Aorta (tissue), 5 donors: ENCODE measurements at regions not wholly inside any gene's neighbourhood (a gene's known extent, or its start where the extent isn't known, plus 50 kb on each side); places are given as distances from the start of the nearest gene placed in this dataset.

Source experiments
- ATAC-seq: fragments of 200-7000 bp; cut with Tn5 transposase; one replicate; pipeline ENCODE4 v1.9.1; 2022; ENCODE audit warnings: moderate library complexity; ENCODE audit not compliant: low FRiP score
- DNase-seq, 2 donors: peaks; one replicate each; pipeline ENCODE4 v3.0.0-alpha.2; 2020
- H3K27ac ChIP-seq, 2 donors: one replicate each; pipeline ENCODE4 v1.5.1; 2013; ENCODE audit warnings: low read length in 2 of 2, mild to moderate bottlenecking in 2 of 2, moderate library complexity in 2 of 2, control low read depth in 1 of 2, inconsistent platforms in 1 of 2, low read depth in 1 of 2
- H3K27me3 ChIP-seq, 2 donors: one replicate each; pipeline ENCODE4 v1.6.1; 2013; ENCODE audit warnings: control low read depth in 1 of 2, low read length in 1 of 2, mild to moderate bottlenecking in 1 of 2, moderate library complexity in 1 of 2; ENCODE audit not compliant: insufficient read depth in 2 of 2, control insufficient read depth in 1 of 2
- H3K36me3 ChIP-seq, 2 donors: one replicate each; pipeline ENCODE4 v1.6.1; 2013; ENCODE audit warnings: control low read depth in 1 of 2, low read length in 1 of 2, mild to moderate bottlenecking in 1 of 2; ENCODE audit not compliant: insufficient read depth in 2 of 2, control insufficient read depth in 1 of 2
- H3K4me1 ChIP-seq, 2 donors: one replicate each; pipeline ENCODE4 v1.6.1; 2013; ENCODE audit warnings: low read length in 2 of 2, control low read depth in 1 of 2, mild to moderate bottlenecking in 1 of 2, moderate library complexity in 1 of 2; ENCODE audit not compliant: insufficient read depth in 2 of 2, control insufficient read depth in 1 of 2
- H3K4me3 ChIP-seq, 2 donors: one replicate each; pipeline ENCODE4 v1.5.1; 2013; ENCODE audit warnings: low read length in 2 of 2, control low read depth in 1 of 2, mild to moderate bottlenecking in 1 of 2
- H3K9me3 ChIP-seq: one replicate; pipeline ENCODE4 v1.6.1; 2013; ENCODE audit warnings: mild to moderate bottlenecking, low read length; ENCODE audit not compliant: control insufficient read depth
- WGBS, 2 donors: extraction: QIAGEN DNeasy Blood & Tissue Kit; methylation state at CpG; one replicate each; pipeline ENCODE4 v1.1.7; 2013; 5-methylcytosine and 5-hydroxymethylcytosine counted together
- intact Hi-C, 2 donors: fragments of 100-400 bp; cut with DNase I; formaldehyde crosslinking; loops; one replicate each; pipeline versions ENCODE4 v1.14.2 to v1.15.0; 2022
- donor health status: healthy with polysubstance abuse.
- donor health status: Bipolar disorder and iron deficiency.
- donor health status: DM: no; HTN: no; CAD: no.
- donor health status: DM: no; HTN: no; CAD: no.
- donor health status: DM: yes; HTN: yes; CAD: no.

DNA sequence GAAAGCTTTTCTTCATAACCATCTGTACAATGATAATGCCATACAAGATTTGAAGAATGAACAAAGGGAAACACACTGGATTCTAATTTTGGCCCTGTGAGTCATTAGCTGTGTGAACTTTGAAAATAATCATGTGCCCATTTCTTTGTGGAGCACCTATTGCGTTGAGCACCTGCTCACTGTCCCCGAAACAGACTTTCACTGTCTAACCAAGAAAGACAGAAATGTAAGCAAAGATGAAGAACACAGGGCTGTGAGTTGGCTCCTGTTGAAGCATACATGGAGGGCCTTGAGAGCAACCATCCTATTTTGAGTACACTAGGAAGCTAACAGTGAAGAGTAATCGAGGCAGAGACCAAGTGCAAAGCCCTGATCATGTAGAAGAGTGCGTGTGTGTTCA, 118.4 kb upstream of the SLC25A13 start:
- Histone ChIP-seq H3K27ac (no peak overlapping the region), H3K36me3 (no peaks in the 10 kb centered on the region), H3K9me3 (no peaks in the 10 kb centered on the region), H3K4me3 (no peak overlapping the region), H3K27me3 (no peaks in the 10 kb centered on the region), H3K4me1 (no peaks in the 10 kb centered on the region)
- WGBS, 2 donors, result 88 to 94% methylated on average over 4 of the region's 4 CpGs
- intact Hi-C loops, result no loop called here
- ATAC-seq, result no peak
- no peak for DNase-seq

DNA sequence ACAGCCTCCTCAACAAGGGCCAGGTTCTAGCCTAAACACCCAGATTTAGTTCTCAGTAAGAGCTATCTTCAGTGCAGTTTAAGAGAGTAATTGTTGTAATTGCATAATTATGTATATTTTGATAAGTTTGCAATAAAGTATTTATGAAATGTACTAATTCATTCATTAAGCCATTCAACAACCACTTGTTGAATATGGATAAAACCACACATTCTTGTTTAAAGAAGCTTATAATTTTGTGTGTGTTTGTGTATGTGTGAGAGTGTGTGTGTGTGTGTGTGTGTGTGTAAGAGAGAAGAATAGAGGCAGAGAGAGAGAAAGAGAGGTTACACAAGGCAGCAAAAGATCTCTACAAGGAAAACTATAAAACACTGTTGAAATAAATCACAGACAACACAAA, 115.0 kb upstream of the SLC25A13 start:
- no peaks in the 10 kb centered on the region for H3K27me3 ChIP-seq
- no peaks in the 10 kb centered on the region for H3K4me1 ChIP-seq
- no peaks in the 10 kb centered on the region for H3K36me3 ChIP-seq
- intact Hi-C loops, result no loop called here
- no peak for DNase-seq
- no peak overlapping the region for H3K4me3 ChIP-seq
- H3K9me3 ChIP-seq, result no peaks in the 10 kb centered on the region
- no peak for ATAC-seq
- no peak overlapping the region for H3K27ac ChIP-seq

- peaks cover 0 to 3% of the 10 kb centered on the region in 2 donors for H3K4me1 ChIP-seq
- ATAC-seq, result no peak
- H3K27me3 ChIP-seq, result no peaks in the 10 kb centered on the region
- no peaks in the 10 kb centered on the region for H3K36me3 ChIP-seq
- WGBS, 2 donors, result 73 to 79% methylated on average over 3 of the region's 3 CpGs
- DNase-seq, result no peak
- H3K27ac ChIP-seq, result no peak overlapping the region
- H3K9me3 ChIP-seq, result no peaks in the 10 kb centered on the region
- no peak overlapping the region for H3K4me3 ChIP-seq
- intact Hi-C loops, result no loop called here
These were observed 108.5 kb upstream of the SLC25A13 start for GRCh38 chr7:96430356-96430755.

- Histone ChIP-seq H3K27me3 (no peaks in the 10 kb centered on the region), H3K4me3 (no peak overlapping the region), H3K9me3 (no peaks in the 10 kb centered on the region), H3K4me1 (peaks cover 0 to 3% of the 10 kb centered on the region in 2 donors), H3K36me3 (no peaks in the 10 kb centered on the region), H3K27ac (no peak overlapping the region)
- intact Hi-C loops, result no loop called here
- DNase-seq, result no peak
- no peak for ATAC-seq
- WGBS, 2 donors, result 87 to 90% methylated on average over 4 of the region's 4 CpGs
These were observed 105.2 kb upstream of the SLC25A13 start for GRCh38 chr7:96427143-96427542.

DNA sequence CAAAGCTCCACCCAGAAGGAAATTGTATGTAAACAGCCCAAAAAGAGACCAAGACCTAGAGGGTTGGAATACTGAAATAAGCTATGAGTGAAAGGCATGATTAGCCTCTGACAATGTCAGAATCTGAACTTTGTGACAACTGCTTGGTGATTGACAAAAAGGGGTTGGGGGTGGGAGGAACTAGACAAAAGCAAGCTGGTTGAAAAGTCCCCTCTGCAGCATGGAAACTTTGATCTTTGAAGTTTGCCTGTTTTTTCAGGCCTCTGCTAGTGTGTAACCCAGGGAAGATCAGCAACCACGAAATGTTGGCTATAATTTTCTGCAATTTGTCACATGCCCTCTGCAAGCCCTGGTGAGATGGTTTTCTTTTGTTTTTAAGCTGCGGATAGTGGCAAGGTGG, 104.8 kb upstream of the SLC25A13 start:
- no peaks in the 10 kb centered on the region for H3K9me3 ChIP-seq
- no peak overlapping the region for H3K4me3 ChIP-seq
- peaks cover 0 to 3% of the 10 kb centered on the region in 2 donors for H3K4me1 ChIP-seq
- H3K27ac ChIP-seq, result no peak overlapping the region
- H3K36me3 ChIP-seq, result no peaks in the 10 kb centered on the region
- no peaks in the 10 kb centered on the region for H3K27me3 ChIP-seq
- intact Hi-C loops, result no loop called here
- DNase-seq (no peak), ATAC-seq (no peak)
- WGBS, 2 donors, result 78 to 84% methylated on average over 2 of the region's 2 CpGs

DNA sequence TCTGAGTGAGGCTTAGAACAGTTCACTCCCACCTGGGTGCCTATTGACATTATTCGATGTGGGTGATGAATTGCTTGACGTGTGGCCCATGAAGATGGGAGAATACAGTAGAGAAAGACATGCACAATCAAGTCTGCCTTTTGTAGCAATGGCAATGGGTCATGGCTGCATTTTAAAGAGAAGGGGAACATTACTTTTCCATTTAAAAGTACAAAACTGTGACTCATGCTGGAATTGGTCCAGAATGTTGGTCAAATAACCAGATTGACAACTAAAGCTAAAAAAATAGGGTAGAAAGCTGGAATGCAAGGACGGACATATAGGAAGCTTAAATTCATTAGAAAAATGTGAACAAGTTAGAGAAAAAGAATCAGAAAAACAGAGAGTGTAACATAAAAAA, 104.1 kb upstream of the SLC25A13 start:
- Histone ChIP-seq H3K9me3 (no peaks in the 10 kb centered on the region), H3K27ac (no peak overlapping the region), H3K4me3 (no peak overlapping the region), H3K36me3 (no peaks in the 10 kb centered on the region), H3K4me1 (peaks cover 0 to 3% of the 10 kb centered on the region in 2 donors), H3K27me3 (no peaks in the 10 kb centered on the region)
- intact Hi-C loops, result no loop called here
- DNase-seq (no peak), ATAC-seq (no peak)
- WGBS, 2 donors, result 61 to 66% methylated on average over 3 of the region's 3 CpGs

DNA sequence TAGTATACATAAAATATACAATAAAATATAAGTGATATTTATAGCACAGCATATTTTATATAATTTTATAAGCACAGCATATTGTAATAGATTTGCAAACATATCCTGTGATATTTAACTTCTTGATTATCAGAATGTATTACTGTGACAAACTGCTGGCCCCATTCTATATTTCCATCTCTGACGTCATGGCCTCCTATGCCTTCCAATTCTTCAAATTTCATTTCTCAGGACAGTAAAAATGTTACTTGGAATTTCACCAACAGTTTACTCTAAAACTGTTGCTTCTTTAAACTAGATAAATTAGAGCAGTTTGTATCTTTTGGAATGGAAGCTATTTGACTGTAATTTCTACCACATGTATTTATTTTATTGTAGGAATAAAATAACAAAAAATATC, 102.5 kb upstream of the SLC25A13 start:
- H3K27ac ChIP-seq, result no peak overlapping the region
- ATAC-seq (no peak), DNase-seq (no peak)
- no peaks in the 10 kb centered on the region for H3K9me3 ChIP-seq
- H3K36me3 ChIP-seq, result no peaks in the 10 kb centered on the region
- intact Hi-C loops, result no loop called here
- H3K4me1 ChIP-seq, result peaks cover 0 to 3% of the 10 kb centered on the region in 2 donors
- 53 to 56% methylated on average over 1 of the region's 1 CpG for WGBS, 2 donors
- no peaks in the 10 kb centered on the region for H3K27me3 ChIP-seq
- no peak overlapping the region for H3K4me3 ChIP-seq

- Histone ChIP-seq H3K4me3 (no peak overlapping the region), H3K9me3 (no peaks in the 10 kb centered on the region), H3K4me1 (peaks cover 0 to 3% of the 10 kb centered on the region in 2 donors), H3K27me3 (no peaks in the 10 kb centered on the region), H3K36me3 (no peaks in the 10 kb centered on the region), H3K27ac (no peak overlapping the region)
- intact Hi-C loops, result no loop called here
- DNase-seq (no peak), ATAC-seq (no peak)
- WGBS, 2 donors, result 35 to 37% methylated on average over 2 of the region's 2 CpGs
These were observed 100.5 kb upstream of the SLC25A13 start for GRCh38 chr7:96422388-96422787.

- 92 to 96% methylated on average over 1 of the region's 1 CpG for WGBS, 2 donors
- no peak for ATAC-seq
- no peaks in the 10 kb centered on the region for H3K36me3 ChIP-seq
- H3K9me3 ChIP-seq, result no peaks in the 10 kb centered on the region
- no peaks in the 10 kb centered on the region for H3K27me3 ChIP-seq
- H3K4me3 ChIP-seq, result no peak overlapping the region
- intact Hi-C loops, result no loop called here
- H3K27ac ChIP-seq, result no peak overlapping the region
- no peak for DNase-seq
- H3K4me1 ChIP-seq, result no peaks in the 10 kb centered on the region
These were observed 96.7 kb upstream of the SLC25A13 start for GRCh38 chr7:96418581-96418980.
